ENCODE measurements at regions not wholly inside any gene's neighbourhood (a gene's known extent, or its start where the extent isn't known, plus 50 kb on each side); places are given as distances from the start of the nearest gene placed in this dataset.

GRCh38 chr4:92104506-92104905 lies 199.3 kb upstream of the GRID2 start:
- intact Hi-C loops (cut with DNase I; ENCODE audit: low total_unique reads) = no loop called here
- no peak overlapping the region for H3K27ac ChIP-seq
- no peak for TF ChIP-seq CTCF (IDR thresholded peaks at IDR 0.05)

GRCh38 chr4:92106816-92107215 lies 196.9 kb upstream of the GRID2 start:
- no peak overlapping the region for H3K27ac ChIP-seq
- H3K4me1 ChIP-seq = no peaks in the 10 kb centered on the region
- no peaks in the 10 kb centered on the region for H3K36me3 ChIP-seq
- H3K27me3 ChIP-seq = no peaks in the 10 kb centered on the region
- no peak for TF ChIP-seq CTCF (IDR thresholded peaks at IDR 0.05)
- no peak overlapping the region for H3K4me3 ChIP-seq
- intact Hi-C loops (cut with DNase I; ENCODE audit: low total_unique reads) = no loop called here
- no peak for DNase-seq
- H3K9me3 ChIP-seq = no peaks in the 10 kb centered on the region

More at GRCh38 chr4:92104506-92104905, 199.3 kb upstream of the GRID2 start:
- no peak overlapping the region for H3K4me3 ChIP-seq
- no peaks in the 10 kb centered on the region for H3K4me1 ChIP-seq
- no peaks in the 10 kb centered on the region for H3K27me3 ChIP-seq
- no peaks in the 10 kb centered on the region for H3K9me3 ChIP-seq
- H3K36me3 ChIP-seq = no peaks in the 10 kb centered on the region
- no peak for DNase-seq

GRCh38 chr4:92111493-92111892 lies 192.3 kb upstream of the GRID2 start:
- DNase-seq = no peak
- no peak for TF ChIP-seq CTCF (IDR thresholded peaks at IDR 0.05)
- H3K4me3 ChIP-seq = no peak overlapping the region
- H3K27me3 ChIP-seq = no peaks in the 10 kb centered on the region
- H3K9me3 ChIP-seq = no peaks in the 10 kb centered on the region
- no peaks in the 10 kb centered on the region for H3K4me1 ChIP-seq
- H3K36me3 ChIP-seq = no peaks in the 10 kb centered on the region
- intact Hi-C loops (cut with DNase I; ENCODE audit: low total_unique reads) = no loop called here
- H3K27ac ChIP-seq = no peak overlapping the region

DNA sequence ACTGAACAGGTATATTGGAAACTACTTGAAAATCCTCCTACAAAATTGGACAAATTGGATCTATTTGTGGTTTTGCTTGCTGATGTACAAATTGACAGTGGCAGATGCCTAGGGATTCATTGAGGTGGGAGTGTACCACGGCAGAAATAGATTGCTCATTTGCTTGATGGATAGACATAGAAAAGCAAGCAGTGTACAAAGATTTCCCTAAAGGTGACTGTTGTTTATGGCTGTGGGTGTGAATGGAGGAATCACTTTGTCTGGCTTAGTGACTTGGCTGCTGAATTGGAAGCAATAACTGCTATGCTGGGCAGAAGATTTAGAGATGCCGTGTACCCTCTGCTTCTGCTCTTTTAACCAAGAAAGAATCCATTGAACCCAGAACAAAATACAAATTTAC lies 191.0 kb upstream of the GRID2 start:
- no peak overlapping the region for H3K4me3 ChIP-seq
- no peak overlapping the region for H3K27ac ChIP-seq
- no peaks in the 10 kb centered on the region for H3K9me3 ChIP-seq
- no peaks in the 10 kb centered on the region for H3K27me3 ChIP-seq
- intact Hi-C loops (cut with DNase I; ENCODE audit: low total_unique reads) = no loop called here
- H3K36me3 ChIP-seq = no peaks in the 10 kb centered on the region
- no peak for DNase-seq
- H3K4me1 ChIP-seq = no peaks in the 10 kb centered on the region
- no peak for TF ChIP-seq CTCF (IDR thresholded peaks at IDR 0.05)

GRCh38 chr4:92120810-92121498 lies 182.8 kb upstream of the GRID2 start:
- no peak overlapping the region for H3K27ac ChIP-seq
- no peak for DNase-seq
- no peaks in the 10 kb centered on the region for H3K27me3 ChIP-seq
- TF ChIP-seq CTCF (IDR thresholded peaks at IDR 0.05) = no peak
- no peaks in the 10 kb centered on the region for H3K36me3 ChIP-seq
- no peak overlapping the region for H3K4me3 ChIP-seq
- no peaks in the 10 kb centered on the region for H3K9me3 ChIP-seq
- intact Hi-C loops (cut with DNase I; ENCODE audit: low total_unique reads) = no loop called here
- H3K4me1 ChIP-seq = peaks cover 0 to 4% (median 0%) of the 10 kb centered on the region in 4 donors

DNA sequence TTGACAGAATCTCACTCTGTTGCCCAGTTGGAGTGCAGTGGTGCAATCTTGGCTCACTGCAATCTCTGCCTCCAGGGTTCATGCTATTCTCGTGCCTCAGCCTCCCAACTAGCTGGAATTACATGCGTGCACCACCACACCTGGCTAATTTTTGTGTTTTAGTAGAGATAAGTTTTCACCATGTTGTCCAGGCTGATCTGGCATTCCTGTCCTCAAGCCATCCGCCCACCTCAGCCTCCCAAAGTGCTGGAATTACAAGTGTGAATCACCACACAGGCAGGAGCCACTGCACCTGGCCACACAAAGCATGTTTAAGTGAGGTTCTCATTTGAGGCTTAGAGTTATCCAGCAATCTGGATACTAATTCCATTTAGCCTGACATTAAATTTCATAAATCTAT lies 180.9 kb upstream of the GRID2 start:
- TF ChIP-seq CTCF (IDR thresholded peaks at IDR 0.05) = no peak
- no peak overlapping the region for H3K27ac ChIP-seq
- DNase-seq = no peak
- H3K36me3 ChIP-seq = no peaks in the 10 kb centered on the region
- peaks cover 0 to 4% (median 0%) of the 10 kb centered on the region in 4 donors for H3K4me1 ChIP-seq
- H3K4me3 ChIP-seq = no peak overlapping the region
- intact Hi-C loops (cut with DNase I; ENCODE audit: low total_unique reads) = no loop called here
- H3K9me3 ChIP-seq = no peaks in the 10 kb centered on the region
- H3K27me3 ChIP-seq = no peaks in the 10 kb centered on the region
